ENCODE measurements at regions not wholly inside any gene's neighbourhood (a gene's known extent, or its start where the extent isn't known, plus 50 kb on each side); places are given as distances from the start of the nearest gene placed in this dataset.

DNA sequence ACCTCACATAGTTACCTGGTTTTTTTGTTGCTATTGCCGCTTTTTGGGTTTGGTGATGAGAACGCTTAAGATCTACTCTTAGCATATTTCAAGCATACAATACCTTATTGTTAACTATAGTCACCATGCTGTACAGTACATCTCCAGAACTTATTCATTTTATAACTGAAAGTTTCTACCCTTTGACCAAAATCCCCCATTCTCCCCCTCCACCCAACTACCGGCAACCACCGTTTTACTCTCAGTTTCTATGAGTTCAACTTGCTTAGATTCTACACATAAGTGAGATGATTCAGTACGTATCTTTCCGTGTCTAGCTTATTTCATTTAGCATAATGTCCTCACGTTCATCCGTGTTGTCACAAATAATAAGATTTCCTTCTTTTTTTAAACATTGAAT is 86.7 kb upstream of the IL6 start:
- Histone ChIP-seq H3K9ac (ENCODE audit: low read depth, low read length) (no peak overlapping the region), H2AFZ (ENCODE audit: low read depth, low read length) (no peak overlapping the region), H3K79me2 (ENCODE audit: insufficient read depth, low read length) (no peaks in the 10 kb centered on the region), H4K20me1 (ENCODE audit: insufficient read depth, low read length) (no peaks in the 10 kb centered on the region), H3K27ac (ENCODE audit: low read length) (no peak overlapping the region), H3K27me3 (ENCODE audit: insufficient read depth, low read length, poor library complexity) (no peaks in the 10 kb centered on the region), H3K4me3 (ENCODE audit: low read depth in 1 of 2, low read length in 2 of 2) (no peak overlapping the region), H3K36me3 (ENCODE audit: insufficient read depth, low read length) (no peaks in the 10 kb centered on the region), H3K4me2 (ENCODE audit: insufficient read depth, low read length) (no peak overlapping the region), H3K9me3 (ENCODE audit: insufficient read depth, low read length, severe bottlenecking) (peaks cover 4% of the 10 kb centered on the region), H3K4me1 (ENCODE audit: insufficient read depth, low read length) (no peaks in the 10 kb centered on the region)
- ATAC-seq (ENCODE audit: insufficient read depth, low read depth) (no peak), DNase-seq (no peak)
- TF ChIP-seq EZH2 (IDR thresholded peaks at IDR 0.05; ENCODE audit: borderline replicate concordance, low read depth, low read length, severe bottlenecking): no peak
- TF ChIP-seq, protein P1, sequence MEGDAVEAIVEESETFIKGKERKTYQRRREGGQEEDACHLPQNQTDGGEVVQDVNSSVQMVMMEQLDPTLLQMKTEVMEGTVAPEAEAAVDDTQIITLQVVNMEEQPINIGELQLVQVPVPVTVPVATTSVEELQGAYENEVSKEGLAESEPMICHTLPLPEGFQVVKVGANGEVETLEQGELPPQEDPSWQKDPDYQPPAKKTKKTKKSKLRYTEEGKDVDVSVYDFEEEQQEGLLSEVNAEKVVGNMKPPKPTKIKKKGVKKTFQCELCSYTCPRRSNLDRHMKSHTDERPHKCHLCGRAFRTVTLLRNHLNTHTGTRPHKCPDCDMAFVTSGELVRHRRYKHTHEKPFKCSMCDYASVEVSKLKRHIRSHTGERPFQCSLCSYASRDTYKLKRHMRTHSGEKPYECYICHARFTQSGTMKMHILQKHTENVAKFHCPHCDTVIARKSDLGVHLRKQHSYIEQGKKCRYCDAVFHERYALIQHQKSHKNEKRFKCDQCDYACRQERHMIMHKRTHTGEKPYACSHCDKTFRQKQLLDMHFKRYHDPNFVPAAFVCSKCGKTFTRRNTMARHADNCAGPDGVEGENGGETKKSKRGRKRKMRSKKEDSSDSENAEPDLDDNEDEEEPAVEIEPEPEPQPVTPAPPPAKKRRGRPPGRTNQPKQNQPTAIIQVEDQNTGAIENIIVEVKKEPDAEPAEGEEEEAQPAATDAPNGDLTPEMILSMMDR (IDR thresholded peaks at IDR 0.05; ENCODE audit: borderline replicate concordance, extremely low read depth, low read length, poor library complexity, severe bottlenecking): no peak

DNA sequence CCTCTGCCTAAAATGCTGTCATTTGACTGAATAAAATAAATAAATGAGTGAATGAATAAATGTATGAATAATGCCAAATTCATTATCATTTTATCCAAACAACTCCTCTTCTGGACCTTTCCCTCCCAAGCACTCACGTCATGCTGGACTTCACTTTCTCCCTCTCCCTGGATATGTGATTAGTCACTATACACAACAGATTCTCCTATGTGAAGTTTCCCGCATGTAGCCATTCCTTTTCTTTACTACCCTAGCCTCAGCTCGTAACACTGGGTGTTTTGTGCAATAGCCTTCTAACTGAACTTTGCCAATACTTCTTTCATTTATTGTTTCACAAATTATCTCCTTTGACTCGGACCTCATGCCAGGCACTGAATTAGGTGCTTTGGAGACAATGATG is 87.6 kb upstream of the IL6 start:
- Histone ChIP-seq H3K4me1 (ENCODE audit: insufficient read depth, low read length) (no peaks in the 10 kb centered on the region), H3K9me3 (ENCODE audit: insufficient read depth, low read length, severe bottlenecking) (no peaks in the 10 kb centered on the region), H3K79me2 (ENCODE audit: insufficient read depth, low read length) (no peaks in the 10 kb centered on the region), H3K36me3 (ENCODE audit: insufficient read depth, low read length) (no peaks in the 10 kb centered on the region), H3K27me3 (ENCODE audit: insufficient read depth, low read length, poor library complexity) (peaks cover under 1% of the 10 kb centered on the region), H4K20me1 (ENCODE audit: insufficient read depth, low read length) (no peaks in the 10 kb centered on the region), H3K4me2 (ENCODE audit: insufficient read depth, low read length) (no peak overlapping the region), H3K4me3 (ENCODE audit: low read depth in 1 of 2, low read length in 2 of 2) (no peak overlapping the region), H3K9ac (ENCODE audit: low read depth, low read length) (no peak overlapping the region), H2AFZ (ENCODE audit: low read depth, low read length) (no peak overlapping the region), H3K27ac (ENCODE audit: low read length) (no peak overlapping the region)
- DNase-seq (no peak), ATAC-seq (ENCODE audit: insufficient read depth, low read depth) (no peak)
- no peak for TF ChIP-seq EZH2 (IDR thresholded peaks at IDR 0.05; ENCODE audit: borderline replicate concordance, low read depth, low read length, severe bottlenecking)
- TF ChIP-seq, protein P1 (IDR thresholded peaks at IDR 0.05; ENCODE audit: borderline replicate concordance, extremely low read depth, low read length, poor library complexity, severe bottlenecking): no peak

DNA sequence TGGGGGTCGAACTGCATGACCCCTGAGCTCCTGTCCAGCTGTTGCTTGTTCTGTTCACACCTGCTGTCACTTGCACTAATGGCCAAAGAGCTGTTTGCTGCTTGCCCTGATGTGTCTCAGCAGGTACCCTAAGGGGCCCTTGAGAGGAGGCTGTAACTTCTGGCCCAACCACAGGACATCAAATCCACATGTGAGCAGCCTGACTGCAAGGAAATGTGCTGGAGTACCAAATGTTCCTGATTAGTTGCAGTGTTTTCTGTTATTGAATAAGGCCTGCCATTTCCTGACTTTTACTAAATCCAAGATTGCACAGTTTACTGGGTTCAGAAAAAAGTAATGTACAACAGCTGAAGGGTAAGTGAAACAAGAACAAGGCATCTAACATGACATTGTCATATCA is 91.7 kb upstream of the IL6 start:
- Histone ChIP-seq H3K4me1 (ENCODE audit: insufficient read depth, low read length) (no peaks in the 10 kb centered on the region), H3K9me3 (ENCODE audit: insufficient read depth, low read length, severe bottlenecking) (no peaks in the 10 kb centered on the region), H3K4me2 (ENCODE audit: insufficient read depth, low read length) (no peak overlapping the region), H3K4me3 (ENCODE audit: low read depth in 1 of 2, low read length in 2 of 2) (no peak overlapping the region), H2AFZ (ENCODE audit: low read depth, low read length) (no peak overlapping the region), H3K27ac (ENCODE audit: low read length) (no peak overlapping the region), H3K9ac (ENCODE audit: low read depth, low read length) (no peak overlapping the region), H4K20me1 (ENCODE audit: insufficient read depth, low read length) (no peaks in the 10 kb centered on the region), H3K79me2 (ENCODE audit: insufficient read depth, low read length) (no peaks in the 10 kb centered on the region), H3K27me3 (ENCODE audit: insufficient read depth, low read length, poor library complexity) (peaks cover 6% of the 10 kb centered on the region), H3K36me3 (ENCODE audit: insufficient read depth, low read length) (no peaks in the 10 kb centered on the region)
- DNase-seq (no peak), ATAC-seq (ENCODE audit: insufficient read depth, low read depth) (no peak)
- TF ChIP-seq, protein P1 (IDR thresholded peaks at IDR 0.05; ENCODE audit: borderline replicate concordance, extremely low read depth, low read length, poor library complexity, severe bottlenecking): no peak
- no peak for TF ChIP-seq EZH2 (IDR thresholded peaks at IDR 0.05; ENCODE audit: borderline replicate concordance, low read depth, low read length, severe bottlenecking)

DNA sequence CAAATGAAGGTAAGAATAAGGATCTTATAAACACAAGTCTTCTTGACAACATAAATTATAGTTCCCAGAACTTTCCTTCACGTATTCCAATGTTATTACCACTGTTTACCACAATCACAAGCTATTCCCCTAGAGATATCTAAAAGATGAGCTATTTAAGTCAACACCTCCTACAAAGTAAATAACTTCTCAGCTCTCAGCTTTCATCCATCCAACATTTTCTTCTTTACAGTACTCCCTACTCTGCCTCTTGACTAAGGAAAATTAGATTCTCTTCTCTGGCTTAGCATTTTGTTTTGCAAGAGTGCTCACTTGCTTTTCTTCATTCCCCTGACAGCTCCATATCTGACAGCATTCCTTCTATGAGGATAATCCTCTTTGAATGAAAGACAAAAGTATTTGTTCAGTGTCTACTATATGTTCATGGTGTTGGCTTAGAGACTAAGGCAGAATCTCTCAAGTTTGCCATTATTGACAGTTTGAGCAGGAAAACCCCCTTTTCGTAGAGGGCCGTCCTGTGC is 93.0 kb upstream of the IL6 start:
- Histone ChIP-seq H3K27me3 (ENCODE audit: insufficient read depth, low read length, poor library complexity) (peaks cover 14% of the 10 kb centered on the region), H3K79me2 (ENCODE audit: insufficient read depth, low read length) (no peaks in the 10 kb centered on the region), H3K4me3 (ENCODE audit: low read depth in 1 of 2, low read length in 2 of 2) (no peak overlapping the region), H3K9ac (ENCODE audit: low read depth, low read length) (no peak overlapping the region), H3K4me1 (ENCODE audit: insufficient read depth, low read length) (no peaks in the 10 kb centered on the region), H3K4me2 (ENCODE audit: insufficient read depth, low read length) (no peak overlapping the region), H3K9me3 (ENCODE audit: insufficient read depth, low read length, severe bottlenecking) (no peaks in the 10 kb centered on the region), H3K36me3 (ENCODE audit: insufficient read depth, low read length) (no peaks in the 10 kb centered on the region), H3K27ac (ENCODE audit: low read length) (no peak overlapping the region), H4K20me1 (ENCODE audit: insufficient read depth, low read length) (no peaks in the 10 kb centered on the region), H2AFZ (ENCODE audit: low read depth, low read length) (no peak overlapping the region)
- ATAC-seq (ENCODE audit: insufficient read depth, low read depth) (no peak), DNase-seq (no peak)
- TF ChIP-seq, protein P1 (IDR thresholded peaks at IDR 0.05; ENCODE audit: borderline replicate concordance, extremely low read depth, low read length, poor library complexity, severe bottlenecking): no peak
- no peak for TF ChIP-seq EZH2 (IDR thresholded peaks at IDR 0.05; ENCODE audit: borderline replicate concordance, low read depth, low read length, severe bottlenecking)

All from DND-41 (cell line).